Left forelimb (tissue), 1 donor: ENCODE measurements at regions not wholly inside any gene's neighbourhood (a gene's known extent, or its start where the extent isn't known, plus 50 kb on each side); places are given as distances from the start of the nearest gene placed in this dataset.
"Not testable (repeated sequence)": the region's sequence is repeated elsewhere in the genome, so short reads cannot be mapped to it uniquely, and the experiment has no call there.

Source experiments
- DNase-seq: peaks from one replicate; pipeline ENCODE4 v3.0.0-alpha.2; 2018; ENCODE audit warnings: low spot score

DNA sequence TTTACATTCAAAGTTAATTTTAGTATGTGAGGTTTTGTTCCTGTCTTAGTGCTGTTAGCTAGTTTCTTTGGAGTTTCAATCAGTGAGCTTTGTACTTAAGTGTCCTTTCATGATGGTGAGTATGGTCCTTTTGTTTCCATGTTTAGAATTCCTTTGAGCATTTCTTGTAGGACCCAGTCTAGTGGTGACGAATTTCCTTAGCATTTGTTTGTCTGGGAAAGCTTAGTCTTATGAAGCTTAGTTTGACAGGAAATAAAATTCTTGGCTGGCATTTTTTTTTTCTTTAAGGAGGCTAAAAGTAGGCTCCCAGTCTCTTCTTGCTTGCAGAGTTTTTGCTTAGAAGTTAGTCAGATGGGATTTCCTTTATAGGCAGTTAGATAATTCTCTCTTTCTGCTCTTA is 209.2 kb upstream of the SEMA3C start:
- no peak for DNase-seq

DNA sequence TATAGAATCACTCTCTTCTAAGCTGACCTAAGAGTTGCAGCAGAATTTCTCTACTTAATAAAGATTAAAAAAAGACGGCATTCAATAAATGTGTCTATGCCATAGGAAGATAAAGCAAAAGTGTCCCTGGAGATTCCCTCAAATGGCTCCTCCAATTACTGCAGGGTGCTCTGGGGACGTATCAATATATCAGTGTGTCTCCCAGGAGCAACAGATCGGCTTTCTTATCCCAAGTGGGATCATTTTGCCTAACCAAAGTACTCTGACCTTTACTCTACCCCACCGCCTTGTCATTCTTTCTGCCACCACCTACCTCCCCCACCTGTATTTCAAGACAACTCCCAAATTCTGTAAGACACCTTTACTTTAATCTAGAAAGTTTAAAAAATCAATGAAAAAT is 202.0 kb upstream of the SEMA3C start:
- no peak for DNase-seq

DNA sequence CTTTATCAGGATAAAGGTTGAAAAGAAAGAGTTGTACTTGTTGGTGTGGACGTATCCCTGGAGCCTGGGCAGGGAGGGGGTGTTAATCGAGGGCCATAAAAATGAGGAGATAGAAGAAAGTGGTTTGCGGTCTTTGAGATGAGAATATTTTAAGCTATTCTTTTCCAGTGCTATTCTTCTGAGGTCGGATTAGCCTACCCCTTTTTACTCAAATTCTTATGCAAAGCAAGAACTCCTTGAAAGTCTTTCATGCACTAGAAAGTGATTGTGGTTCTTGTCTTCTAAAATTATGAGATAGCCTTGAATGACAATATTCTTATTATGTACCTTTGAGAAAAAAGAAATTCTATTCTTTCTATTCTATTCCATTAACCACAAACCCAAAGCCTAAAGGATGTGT is 201.3 kb upstream of the SEMA3C start:
- no peak for DNase-seq

DNA sequence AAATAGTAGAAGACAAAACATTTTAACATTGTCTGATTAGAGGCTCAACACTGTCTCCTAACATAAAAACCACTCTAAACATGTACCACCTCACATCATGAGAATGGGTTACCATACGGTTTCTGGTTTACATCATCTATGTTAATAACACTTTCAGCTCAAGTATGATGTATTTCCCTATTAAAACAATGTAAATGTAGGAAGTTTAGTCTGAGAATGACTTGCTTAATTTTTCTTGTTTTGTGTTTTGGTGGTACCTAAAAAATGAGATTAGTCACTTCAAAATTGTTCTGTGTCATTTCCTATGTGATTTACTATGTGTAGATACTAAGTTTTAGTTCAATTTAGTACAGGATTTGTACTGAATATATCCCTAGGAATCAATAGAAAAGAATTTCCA is 195.8 kb upstream of the SEMA3C start:
- DNase-seq = no peak

DNA sequence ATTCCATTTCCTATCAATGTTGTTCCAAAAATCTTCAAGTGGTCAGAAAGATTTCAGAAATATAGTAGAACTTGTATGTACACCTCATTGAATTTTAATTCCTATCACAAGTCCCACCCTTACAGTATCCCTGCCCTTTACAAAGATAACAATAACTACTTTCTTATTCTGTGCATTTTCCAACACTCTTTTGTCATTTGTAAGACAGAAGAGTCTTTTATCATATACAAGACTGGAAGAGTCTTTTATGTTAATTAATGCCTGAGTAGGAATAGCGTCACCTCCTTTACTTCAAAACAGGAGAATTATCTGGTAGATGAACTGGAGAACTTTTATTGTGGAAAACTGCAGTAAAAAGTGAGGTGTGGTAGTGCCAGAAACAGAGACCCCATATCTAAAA is 193.9 kb upstream of the SEMA3C start:
- no peak for DNase-seq

DNA sequence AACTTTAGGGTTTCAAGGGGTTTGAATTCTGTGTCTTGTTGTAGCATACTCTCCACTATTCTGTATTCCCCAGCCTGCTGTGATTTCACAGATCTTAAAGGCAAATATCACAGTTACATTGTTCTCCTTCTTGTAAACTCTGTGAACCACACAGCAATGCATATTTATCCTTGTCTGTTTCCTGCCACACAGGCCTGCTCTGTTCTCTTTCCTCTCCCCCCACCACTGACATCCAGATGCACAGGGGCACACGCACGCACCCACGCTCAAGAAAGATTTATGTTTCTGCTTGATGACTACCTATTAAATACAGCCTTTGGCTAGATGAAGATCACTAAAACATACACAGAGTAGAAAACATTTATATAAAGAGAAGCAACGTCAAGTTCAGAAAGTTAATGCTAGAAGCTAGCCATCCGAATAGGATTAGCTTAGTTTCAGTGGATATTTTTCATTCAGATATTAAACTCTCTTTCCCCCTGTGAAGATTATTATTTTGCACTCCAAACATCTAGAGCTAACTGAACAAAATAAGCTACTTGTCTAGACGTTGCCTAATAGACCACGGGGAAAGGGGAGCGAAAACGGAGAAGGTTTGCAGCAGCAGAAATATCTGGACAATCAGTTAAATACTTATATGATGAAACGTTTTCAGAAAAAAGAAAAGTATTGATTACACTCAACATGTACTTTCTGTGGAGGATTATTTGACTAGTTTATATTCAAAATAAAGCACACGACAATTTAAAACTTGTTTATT is 193.1 kb upstream of the SEMA3C start:
- DNase-seq = no peak

DNA sequence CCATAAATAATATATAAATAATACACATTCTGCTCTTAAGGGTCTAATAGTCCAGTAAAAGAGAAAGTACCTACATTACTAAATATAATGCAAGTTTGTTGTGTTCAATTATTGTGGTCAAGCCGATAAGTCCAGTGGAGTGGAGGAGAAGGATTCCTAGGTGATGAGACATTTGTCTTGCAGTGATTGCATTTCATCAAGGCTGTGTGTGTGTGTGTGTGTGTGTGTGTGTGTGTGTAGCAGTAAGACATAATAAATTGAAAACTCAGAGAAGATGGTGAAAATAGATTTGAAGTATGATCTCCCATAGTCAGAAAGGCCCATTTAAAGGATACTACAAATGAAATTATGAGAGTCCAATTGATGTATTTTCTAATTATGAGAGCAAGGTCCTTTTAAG is 192.5 kb upstream of the SEMA3C start:
- DNase-seq = no peak

DNA sequence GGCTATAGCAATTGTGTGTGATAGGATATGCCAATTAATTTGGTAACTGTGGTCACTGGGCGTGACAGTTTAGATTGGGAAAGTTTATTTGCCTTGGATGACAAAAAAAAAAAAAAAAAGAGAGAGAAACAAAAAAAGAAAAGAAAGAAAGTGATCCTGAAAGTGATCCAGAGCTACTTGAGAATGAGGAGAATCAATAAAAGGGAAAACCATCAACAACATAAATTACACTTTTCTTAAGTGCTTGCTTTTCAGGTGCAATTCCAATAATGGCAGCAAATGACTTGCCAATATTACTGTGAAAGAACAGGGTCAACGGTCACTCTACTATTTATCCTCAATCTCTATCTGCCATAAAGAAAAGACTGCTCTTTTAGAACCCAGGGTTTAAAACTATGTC is 191.8 kb upstream of the SEMA3C start:
- no peak for DNase-seq

DNA sequence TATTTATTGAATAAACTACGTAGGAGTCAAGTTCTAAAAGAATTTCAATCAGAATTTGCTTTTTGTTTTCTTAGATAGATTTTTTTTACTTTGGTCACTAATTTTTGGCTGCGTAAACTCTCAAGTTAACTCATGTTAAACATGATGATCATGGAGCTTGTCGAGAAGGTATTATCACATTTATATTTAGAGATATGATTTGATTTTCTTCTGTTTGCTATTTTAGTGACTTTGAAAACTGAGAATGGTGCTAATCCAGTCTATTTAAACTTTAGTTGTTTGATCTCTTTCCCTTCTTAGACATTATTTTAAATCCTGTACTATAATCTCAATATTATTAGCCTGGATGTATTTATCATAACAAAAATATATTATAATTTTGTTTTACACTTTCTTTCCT is 179.4 kb upstream of the SEMA3C start:
- no peak for DNase-seq

DNA sequence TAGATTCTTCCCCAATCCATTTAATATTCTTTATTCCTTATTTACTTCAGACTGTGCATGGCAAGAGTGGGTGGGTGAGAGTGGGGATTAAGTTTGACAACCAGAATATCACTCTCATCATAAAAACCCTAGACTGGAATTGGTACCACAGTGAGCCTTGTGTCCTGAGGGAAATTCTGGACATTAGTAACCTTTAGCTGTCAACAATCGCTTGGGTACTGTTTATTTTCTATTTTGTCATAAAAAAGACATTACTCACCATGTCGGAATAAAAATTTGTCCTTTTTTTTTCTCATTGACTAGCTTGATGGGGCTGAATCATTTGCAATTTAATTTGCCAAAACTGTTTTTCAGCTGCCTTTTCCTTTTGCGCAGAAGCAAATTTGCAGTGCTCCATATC is 176.1 kb upstream of the SEMA3C start:
- DNase-seq = no peak

DNA sequence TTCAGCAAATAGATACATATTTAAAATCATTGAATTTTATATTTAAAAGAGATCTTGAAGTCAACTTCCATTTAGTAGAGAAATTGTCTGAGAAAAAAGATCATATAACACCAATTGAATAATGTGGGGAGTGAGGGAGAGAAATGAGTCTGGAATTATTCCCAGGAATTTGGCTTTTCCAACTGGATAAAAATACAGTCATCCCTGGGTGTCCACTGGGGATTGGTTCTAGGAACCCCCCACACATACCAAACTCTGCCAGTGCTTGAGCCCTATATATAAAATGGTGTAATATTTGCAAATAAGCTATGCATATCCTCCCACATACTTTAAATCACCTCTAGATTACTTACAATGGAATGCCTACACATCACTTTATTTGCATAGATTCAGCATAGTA is 162.8 kb upstream of the SEMA3C start:
- no peak for DNase-seq

DNA sequence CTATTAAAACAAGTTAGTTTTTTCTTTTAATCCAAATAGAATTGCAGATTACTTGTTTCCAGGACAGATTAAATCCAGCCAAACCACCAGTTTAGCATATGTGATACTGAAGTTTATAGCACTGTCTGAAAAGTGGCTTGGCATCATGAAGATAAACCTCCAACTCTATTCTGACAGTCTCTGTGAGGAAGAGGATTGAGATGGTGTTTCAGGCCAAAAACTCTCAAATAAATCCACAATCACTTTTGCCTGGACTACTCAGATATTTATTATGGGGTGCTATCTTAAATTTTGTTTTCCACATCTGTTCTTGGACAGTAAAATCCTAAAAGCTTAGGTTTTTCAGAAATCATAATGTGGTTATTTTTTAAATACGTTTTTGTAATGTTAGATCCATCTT is 161.7 kb upstream of the SEMA3C start:
- no peak for DNase-seq

DNA sequence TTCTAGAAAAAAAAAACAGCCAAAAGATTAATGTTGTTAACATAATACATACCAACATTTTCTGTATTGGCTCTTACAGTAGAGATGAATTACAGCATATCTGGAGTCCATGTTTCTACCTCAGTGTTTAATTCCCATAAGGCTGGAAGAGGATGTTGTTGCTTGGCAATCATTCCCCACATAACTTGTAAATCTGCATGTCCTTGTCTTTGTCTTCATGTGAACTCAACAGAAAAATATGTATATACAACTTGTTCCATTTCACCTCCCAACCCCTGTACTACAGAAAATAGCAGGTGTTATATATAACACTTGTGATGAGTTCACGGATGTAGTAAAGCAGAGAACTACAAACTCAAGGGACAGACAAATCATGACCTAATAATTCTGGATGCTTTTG is 160.9 kb upstream of the SEMA3C start:
- DNase-seq = no peak

DNA sequence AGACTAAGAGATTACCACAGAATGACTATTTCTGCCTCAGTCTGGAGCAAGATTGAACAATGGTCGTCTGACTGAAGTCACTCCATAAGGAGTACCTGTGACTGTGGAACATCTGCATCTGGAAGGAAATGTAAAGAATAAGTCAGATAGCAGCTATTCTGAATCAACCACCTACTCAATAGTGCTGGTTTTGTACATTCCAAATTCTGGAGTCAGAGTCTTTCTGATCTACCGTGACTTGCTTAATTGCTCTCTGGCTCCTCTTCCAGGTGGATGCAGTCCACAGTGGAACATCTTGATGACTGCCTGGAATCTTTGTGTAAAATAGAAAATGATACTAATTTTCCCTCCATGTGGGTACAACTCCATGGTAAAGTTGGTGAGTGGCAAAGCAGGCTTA is 156.3 kb upstream of the SEMA3C start:
- DNase-seq = no peak

DNA sequence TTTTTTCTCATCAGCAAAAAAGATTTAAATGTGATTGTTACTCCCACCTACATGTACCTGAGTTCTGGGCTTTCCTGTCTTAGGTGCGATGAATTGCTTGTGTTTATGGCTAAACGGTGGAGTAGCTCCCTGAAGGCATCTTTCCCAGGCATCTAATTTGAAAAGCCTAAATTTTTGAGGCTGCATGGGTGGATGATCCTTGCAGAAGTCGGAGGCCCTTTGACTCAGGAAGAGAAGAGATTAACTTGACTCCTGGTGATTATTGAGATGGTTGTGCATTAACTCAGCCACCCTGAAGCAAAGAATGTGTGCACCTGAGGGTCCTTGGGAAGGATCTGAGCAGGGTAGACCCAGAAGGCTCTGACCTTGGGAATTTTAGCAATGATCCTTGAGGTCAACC is 155.6 kb upstream of the SEMA3C start:
- DNase-seq = no peak

DNA sequence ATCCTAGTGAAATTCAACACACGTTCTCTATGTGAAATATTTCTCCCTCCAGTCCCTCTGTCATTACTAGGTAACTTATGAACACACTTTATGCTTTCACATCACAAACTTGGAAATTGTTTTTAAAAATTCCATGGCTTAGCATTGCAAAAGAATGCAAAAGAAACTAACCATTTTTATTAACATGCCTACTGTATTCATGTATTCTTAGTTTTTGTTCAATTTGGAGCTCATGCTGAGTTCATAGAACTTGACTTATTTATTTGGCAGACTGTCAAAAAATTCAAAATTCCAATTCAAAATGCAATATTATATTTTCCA is 155.0 kb upstream of the SEMA3C start:
- no peak for DNase-seq

DNA sequence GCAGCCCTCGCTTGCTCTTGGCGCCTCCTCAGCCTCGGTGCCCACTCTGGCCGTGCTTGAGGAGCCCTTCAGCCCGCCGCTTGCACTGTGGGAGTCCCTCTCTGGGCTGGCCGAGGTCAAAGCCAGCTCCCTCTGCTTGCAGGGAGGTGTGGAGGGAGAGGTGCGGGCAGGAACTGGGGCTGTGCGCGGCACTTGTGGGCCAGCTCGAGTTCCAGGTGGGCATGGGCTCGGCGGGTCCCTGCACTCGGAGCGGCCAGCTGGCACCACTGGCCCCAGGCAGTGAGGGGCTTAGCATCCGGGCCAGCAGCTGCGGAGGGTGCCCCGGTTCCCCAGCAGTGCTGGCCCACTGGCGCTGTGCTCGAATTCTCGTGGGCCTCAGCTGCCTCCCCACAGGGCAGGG is 152.1 kb upstream of the SEMA3C start:
- DNase-seq = no peak

DNA sequence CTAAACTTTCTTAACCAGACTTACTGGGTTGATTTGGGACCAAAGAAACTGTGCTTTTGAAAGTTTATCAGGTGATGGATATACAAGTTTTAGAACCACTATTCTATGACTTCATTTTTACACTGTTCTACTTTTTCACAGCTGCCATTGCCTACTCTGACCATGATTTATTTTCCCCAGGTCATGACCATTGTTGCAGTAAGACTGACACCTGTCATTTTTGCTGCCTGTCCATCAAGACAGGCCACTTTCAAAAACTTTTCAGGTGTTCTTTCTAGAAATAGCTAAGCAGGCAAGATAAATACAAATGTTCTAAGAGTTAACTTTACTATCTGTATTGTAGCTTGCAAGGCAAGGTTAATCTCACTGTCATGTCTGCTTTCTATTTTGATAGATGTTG is 147.9 kb upstream of the SEMA3C start:
- DNase-seq = no peak

DNA sequence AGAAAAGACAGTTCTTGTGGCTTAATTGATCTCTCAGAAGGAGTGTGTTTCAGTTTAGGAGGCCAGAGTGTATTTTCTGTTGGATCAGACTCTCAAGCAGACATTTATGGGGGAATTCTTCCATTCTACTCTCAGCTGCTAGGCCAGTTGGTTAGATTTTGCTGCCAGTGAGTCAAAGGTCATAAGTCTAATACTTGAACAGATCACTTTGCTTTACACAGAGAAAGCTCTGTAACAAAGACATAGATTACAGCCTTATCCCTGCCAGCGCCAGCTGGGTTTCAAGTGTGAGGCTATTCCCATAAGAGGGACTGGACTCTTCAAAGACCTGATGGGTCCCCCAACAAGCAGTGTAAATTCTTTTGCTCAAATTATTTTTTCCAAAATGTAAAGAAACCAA is 145.6 kb upstream of the SEMA3C start:
- DNase-seq = no peak

DNA sequence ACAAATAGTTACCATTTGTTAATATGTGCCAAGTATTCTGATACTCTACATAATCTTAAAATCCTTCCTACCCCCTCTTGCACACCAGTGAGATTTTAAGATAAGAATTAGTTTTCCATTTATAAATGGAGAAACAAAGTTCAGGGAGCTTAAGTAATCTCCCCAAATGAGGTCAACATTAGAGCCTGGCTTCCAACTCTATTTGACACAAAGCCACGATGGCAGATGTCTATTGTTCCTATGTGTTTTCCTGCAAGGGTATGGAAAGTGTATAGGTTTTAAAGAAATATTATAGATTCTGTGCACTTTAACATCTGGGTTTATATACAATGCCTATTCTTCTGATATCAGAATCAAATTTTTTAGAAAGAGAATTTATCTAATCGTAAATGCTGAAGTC is 143.9 kb upstream of the SEMA3C start:
- no peak for DNase-seq

DNA sequence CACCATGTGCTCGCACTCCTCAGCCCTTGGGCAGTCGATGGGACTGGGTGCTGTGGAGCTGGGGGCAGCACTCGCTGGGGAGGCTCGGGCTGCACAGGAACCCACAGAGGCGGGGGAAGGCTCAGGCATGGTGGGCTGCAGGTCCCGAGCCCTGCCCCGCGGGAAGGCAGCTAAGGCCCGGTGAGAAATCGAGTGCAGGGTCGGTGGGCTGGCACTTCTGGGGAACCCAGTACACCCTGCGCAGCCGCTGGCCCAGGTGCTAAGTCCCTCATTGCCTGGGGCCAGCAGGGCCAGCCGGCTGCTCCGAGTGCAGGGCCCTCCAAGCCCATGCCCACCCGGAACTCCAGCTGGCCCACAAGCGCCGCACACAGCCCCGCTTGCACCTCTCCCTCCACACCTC is 138.6 kb upstream of the SEMA3C start:
- DNase-seq = not testable (repeated sequence)

DNA sequence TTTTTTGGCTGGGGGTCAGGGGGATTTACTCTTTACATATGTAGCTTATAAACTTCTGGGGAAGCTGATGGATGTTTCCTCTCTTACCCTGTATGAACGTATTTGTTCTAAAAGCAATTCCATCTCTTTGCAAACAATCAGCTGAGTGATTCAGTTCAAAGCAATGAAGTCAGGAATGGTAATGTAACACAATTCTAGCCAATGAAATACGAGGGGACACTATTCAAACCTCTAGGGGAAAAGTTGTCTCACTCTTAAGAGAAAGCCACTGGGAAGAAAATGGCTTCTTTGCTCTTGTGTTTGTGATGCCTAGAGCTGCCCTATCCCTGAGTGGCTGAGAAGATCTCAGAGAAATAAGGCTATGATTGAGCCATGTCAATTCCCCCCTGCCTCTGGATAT is 134.8 kb upstream of the SEMA3C start:
- DNase-seq = no peak

DNA sequence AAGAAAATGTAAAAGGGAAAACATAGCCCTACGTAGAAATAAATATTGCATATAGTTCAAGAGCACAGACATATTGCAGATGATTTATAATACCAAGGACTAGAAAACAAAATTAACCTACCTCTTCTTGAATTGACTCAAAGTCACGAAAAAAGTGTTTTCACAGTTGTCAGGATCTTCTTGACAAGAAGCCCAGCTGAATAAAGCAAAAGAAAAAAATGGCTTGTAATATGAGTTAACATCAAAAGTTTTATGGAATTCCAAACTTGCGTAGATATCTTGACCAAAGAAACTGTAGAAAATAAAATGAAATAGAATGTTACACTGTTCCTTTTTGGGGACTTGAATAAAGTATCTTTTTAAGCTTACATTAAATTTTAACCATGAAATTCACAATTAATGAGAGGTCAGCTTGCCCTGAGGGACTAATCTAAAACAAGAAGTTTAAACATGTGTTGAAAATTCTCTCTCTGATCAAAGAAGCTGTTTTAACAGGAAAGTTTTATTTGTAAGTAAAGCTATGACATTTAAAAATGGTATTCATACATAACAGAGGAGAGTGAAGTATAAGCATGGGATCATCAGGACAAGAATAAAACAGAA is 133.1 kb upstream of the SEMA3C start:
- no peak for DNase-seq

DNA sequence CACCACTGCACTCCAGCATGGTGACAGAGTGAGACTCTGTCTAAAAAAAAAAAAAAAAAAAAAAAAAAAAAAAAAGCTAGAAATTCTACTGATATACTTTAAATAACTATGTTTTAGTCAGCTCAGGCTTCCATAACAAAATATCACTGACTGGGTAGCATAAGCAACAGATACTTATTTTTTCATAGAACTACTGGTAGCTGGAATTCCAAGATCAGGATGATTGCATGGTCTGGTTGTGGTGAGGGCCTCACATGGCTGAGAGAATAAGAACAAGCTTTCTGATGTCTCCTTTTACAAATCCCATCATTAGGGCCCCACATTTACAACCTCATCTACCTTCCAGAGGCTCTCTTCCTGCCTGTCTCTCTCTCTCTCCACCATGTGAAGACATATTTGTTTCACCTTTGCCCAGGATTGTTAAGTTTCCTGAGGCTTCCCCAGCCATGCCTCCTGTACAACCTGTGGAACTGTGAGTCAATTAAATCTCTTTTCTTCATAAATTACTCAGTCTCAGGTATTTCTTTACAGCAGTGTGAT is 126.7 kb upstream of the SEMA3C start:
- DNase-seq = no peak
